ENCODE measurements at regions not wholly inside any gene's neighbourhood (a gene's known extent, or its start where the extent isn't known, plus 50 kb on each side); places are given as distances from the start of the nearest gene placed in this dataset.

DNA sequence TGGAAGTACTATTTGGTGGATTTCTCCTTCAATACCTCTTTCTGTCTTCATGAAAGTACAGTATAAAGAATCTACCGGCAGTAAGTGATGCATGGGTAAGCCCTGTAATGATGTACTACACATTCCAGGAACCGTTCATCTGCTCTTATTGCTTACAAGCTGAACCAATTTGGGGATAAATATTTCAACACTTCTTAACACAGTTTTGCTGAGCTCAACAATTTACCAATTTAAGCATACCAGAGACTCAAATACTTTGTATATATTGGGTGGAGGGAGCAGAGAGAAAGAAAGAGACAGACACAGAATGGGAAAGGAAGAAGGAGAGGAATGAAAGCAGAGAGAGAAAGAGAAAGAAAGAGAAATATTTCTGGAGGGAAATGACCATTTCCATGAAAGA lies 821.1 kb upstream of the FLRT2 start:
- TF ChIP-seq GATA2 (IDR thresholded peaks at IDR 0.05; ENCODE audit: insufficient read depth, insufficient read length, low read depth, low read length) (no peak), EZH2 (IDR thresholded peaks at IDR 0.05; ENCODE audit: borderline replicate concordance, low read depth, low read length, severe bottlenecking) (no peak)
- TF ChIP-seq, protein P1, sequence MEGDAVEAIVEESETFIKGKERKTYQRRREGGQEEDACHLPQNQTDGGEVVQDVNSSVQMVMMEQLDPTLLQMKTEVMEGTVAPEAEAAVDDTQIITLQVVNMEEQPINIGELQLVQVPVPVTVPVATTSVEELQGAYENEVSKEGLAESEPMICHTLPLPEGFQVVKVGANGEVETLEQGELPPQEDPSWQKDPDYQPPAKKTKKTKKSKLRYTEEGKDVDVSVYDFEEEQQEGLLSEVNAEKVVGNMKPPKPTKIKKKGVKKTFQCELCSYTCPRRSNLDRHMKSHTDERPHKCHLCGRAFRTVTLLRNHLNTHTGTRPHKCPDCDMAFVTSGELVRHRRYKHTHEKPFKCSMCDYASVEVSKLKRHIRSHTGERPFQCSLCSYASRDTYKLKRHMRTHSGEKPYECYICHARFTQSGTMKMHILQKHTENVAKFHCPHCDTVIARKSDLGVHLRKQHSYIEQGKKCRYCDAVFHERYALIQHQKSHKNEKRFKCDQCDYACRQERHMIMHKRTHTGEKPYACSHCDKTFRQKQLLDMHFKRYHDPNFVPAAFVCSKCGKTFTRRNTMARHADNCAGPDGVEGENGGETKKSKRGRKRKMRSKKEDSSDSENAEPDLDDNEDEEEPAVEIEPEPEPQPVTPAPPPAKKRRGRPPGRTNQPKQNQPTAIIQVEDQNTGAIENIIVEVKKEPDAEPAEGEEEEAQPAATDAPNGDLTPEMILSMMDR (IDR thresholded peaks at IDR 0.05; ENCODE audit: extremely low read depth in 1 of 2, insufficient read depth in 1 of 2, low read depth in 1 of 2, low read length in 2 of 2) = no peak
- no peaks in the 10 kb centered on the region for H3K79me2 ChIP-seq (ENCODE audit: control insufficient read depth, insufficient read depth, low read length)
- FAIRE-seq = no peak
- peaks cover 5% of the 10 kb centered on the region for H3K4me1 ChIP-seq (ENCODE audit: control insufficient read depth, extremely low read depth, insufficient read depth, low read length)
- no peak for DNase-seq (ENCODE audit: low read depth, low spot score)
- no peak overlapping the region for H3K4me3 ChIP-seq (replicated peaks in 1 of 3; ENCODE audit: insufficient read depth in 1 of 3, low read depth in 1 of 3, low read length in 3 of 3)
- dilution Hi-C loops (cut with MboI; ENCODE audit: extremely low pct_ligation_motif_present, low sequenced_read_pairs) (no loop called here), intact Hi-C loops (cut with micrococcal nuclease) (loop anchor here (5.0 kb wide), 1 partner anchor 818 kb away; no protein-coding TSS in a partner anchor)
- no peaks in the 10 kb centered on the region for H3K9me1 ChIP-seq (replicated peaks; ENCODE audit: control insufficient read depth, extremely low read depth, insufficient read depth, low read length)
- no peaks in the 10 kb centered on the region for H3K9me3 ChIP-seq (replicated peaks; ENCODE audit: control insufficient read depth, insufficient read depth, low read length)
- H3K36me3 ChIP-seq (ENCODE audit: control insufficient read depth in 2 of 2, extremely low read depth in 1 of 2, insufficient read depth in 2 of 2, low read length in 2 of 2) = no peaks in the 10 kb centered on the region
- no TSS peak for BruUV-seq (replicated peaks)
- ChIA-PET CTCF (no interaction called here), POLR2A (no interaction called here)
- no peaks in the 10 kb centered on the region for H3K27me3 ChIP-seq (ENCODE audit: control insufficient read depth in 2 of 2, insufficient read depth in 2 of 2, low read length in 2 of 2)
- H3K9ac ChIP-seq (replicated peaks; ENCODE audit: extremely low read depth, insufficient read depth, low read length) = no peak overlapping the region
- no peak overlapping the region for H3K27ac ChIP-seq (ENCODE audit: insufficient read depth, low read depth, low read length)
- H3K4me2 ChIP-seq (ENCODE audit: insufficient read depth, low read length) = no peak overlapping the region
- H2AFZ ChIP-seq (ENCODE audit: low read depth, low read length) = no peak overlapping the region
- no peaks in the 10 kb centered on the region for H4K20me1 ChIP-seq (replicated peaks; ENCODE audit: control insufficient read depth, extremely low read depth, insufficient read depth, low read length)

DNA sequence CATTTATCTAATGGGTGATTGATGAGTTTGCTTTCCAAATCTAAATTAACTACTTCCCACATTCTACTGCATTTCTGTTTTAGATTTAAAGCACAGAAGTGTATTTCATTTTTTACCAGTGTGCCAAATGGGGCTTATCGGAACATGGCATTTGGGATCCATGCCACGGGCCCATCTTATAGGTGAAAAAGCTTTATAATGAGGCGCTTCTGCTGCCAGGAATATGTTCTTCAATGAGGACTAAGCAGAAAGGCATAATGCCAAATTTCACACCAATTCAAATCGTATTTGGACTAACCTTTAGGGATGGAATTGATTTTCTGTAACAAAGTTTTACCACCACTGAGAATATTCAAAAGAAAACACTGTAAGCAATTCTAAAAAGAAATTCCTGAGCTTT lies 803.5 kb upstream of the FLRT2 start:
- H3K27me3 ChIP-seq (ENCODE audit: control insufficient read depth in 2 of 2, insufficient read depth in 2 of 2, low read length in 2 of 2) = no peaks in the 10 kb centered on the region
- no peaks in the 10 kb centered on the region for H3K9me3 ChIP-seq (replicated peaks; ENCODE audit: control insufficient read depth, insufficient read depth, low read length)
- H3K9ac ChIP-seq (replicated peaks; ENCODE audit: extremely low read depth, insufficient read depth, low read length) = no peak overlapping the region
- DNase-seq (ENCODE audit: low read depth, low spot score) (no peak), FAIRE-seq (no peak)
- H3K79me2 ChIP-seq (ENCODE audit: control insufficient read depth, insufficient read depth, low read length) = no peaks in the 10 kb centered on the region
- H3K9me1 ChIP-seq (replicated peaks; ENCODE audit: control insufficient read depth, extremely low read depth, insufficient read depth, low read length) = peaks cover 2% of the 10 kb centered on the region
- ChIA-PET POLR2A (no interaction called here), CTCF (no interaction called here)
- intact Hi-C loops (cut with micrococcal nuclease) (no loop called here), dilution Hi-C loops (cut with MboI; ENCODE audit: extremely low pct_ligation_motif_present, low sequenced_read_pairs) (no loop called here)
- no peaks in the 10 kb centered on the region for H4K20me1 ChIP-seq (replicated peaks; ENCODE audit: control insufficient read depth, extremely low read depth, insufficient read depth, low read length)
- H3K4me1 ChIP-seq (ENCODE audit: control insufficient read depth, extremely low read depth, insufficient read depth, low read length) = no peaks in the 10 kb centered on the region
- H3K4me2 ChIP-seq (ENCODE audit: insufficient read depth, low read length) = no peak overlapping the region
- no peak overlapping the region for H2AFZ ChIP-seq (ENCODE audit: low read depth, low read length)
- no peak overlapping the region for H3K27ac ChIP-seq (ENCODE audit: insufficient read depth, low read depth, low read length)
- TF ChIP-seq POLR2AphosphoS5 (IDR thresholded peaks at IDR 0.05; ENCODE audit: insufficient read depth, low read depth, low read length) (no peak), JUN (IDR thresholded peaks at IDR 0.05; ENCODE audit: borderline replicate concordance, insufficient read depth, insufficient read length, low read depth) (no peak), EZH2 (IDR thresholded peaks at IDR 0.05; ENCODE audit: borderline replicate concordance, low read depth, low read length, severe bottlenecking) (no peak), POLR2A (IDR thresholded peaks at IDR 0.05; ENCODE audit: low read depth, low read length) (no peak)
- TF ChIP-seq, protein P1 (IDR thresholded peaks at IDR 0.05; ENCODE audit: extremely low read depth in 1 of 2, insufficient read depth in 1 of 2, low read depth in 1 of 2, low read length in 2 of 2) = no peak
- TF ChIP-seq, protein P2, sequence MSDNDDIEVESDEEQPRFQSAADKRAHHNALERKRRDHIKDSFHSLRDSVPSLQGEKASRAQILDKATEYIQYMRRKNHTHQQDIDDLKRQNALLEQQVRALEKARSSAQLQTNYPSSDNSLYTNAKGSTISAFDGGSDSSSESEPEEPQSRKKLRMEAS (IDR thresholded peaks at IDR 0.05; ENCODE audit: insufficient read depth, insufficient read length) = no peak
- no peaks in the 10 kb centered on the region for H3K36me3 ChIP-seq (ENCODE audit: control insufficient read depth in 2 of 2, extremely low read depth in 1 of 2, insufficient read depth in 2 of 2, low read length in 2 of 2)
- BruUV-seq (replicated peaks) = no TSS peak
- H3K4me3 ChIP-seq (replicated peaks in 1 of 3; ENCODE audit: insufficient read depth in 1 of 3, low read depth in 1 of 3, low read length in 3 of 3) = no peak overlapping the region
